HG03378 (cell line): ENCODE measurements at regions not wholly inside any gene's neighbourhood (a gene's known extent, or its start where the extent isn't known, plus 50 kb on each side); places are given as distances from the start of the nearest gene placed in this dataset.
"Not testable (repeated sequence)": the region's sequence is repeated elsewhere in the genome, so short reads cannot be mapped to it uniquely, and the experiment has no call there.

ENCODE experiments used
- ATAC-seq: cut with Tn5 transposase; IDR thresholded peaks from one replicate; pipeline ENCODE4 v1.9.1; 2021; ENCODE audit warnings: mild to moderate bottlenecking, moderate library complexity; ENCODE audit not compliant: unreplicated experiment

- ATAC-seq, result no peak
Measured at GRCh38 chr2:161480123-161480522, 64.0 kb downstream of the TBR1 start.

- no peak for ATAC-seq
Measured at GRCh38 chr2:161481619-161482018, 65.5 kb downstream of the TBR1 start.

DNA sequence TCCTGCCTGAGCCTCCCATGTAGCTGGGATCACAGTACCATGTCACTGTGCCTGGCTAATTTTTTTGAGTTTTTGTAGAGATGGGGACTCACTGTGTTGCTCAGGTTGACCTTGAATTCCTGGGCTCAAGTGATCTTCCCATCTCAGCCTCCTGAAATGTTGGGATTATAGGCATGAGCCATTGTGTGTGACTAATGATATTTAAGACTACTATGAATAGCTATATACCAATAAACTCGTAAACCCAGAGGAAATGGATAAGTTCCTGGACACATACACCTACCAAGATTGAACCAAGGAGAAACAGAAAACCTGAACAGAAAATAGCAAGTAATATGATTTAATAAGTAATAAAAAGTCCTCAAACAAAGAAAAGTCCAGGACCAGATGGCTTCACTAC is 68.0 kb downstream of the TBR1 start:
- no peak for ATAC-seq

DNA sequence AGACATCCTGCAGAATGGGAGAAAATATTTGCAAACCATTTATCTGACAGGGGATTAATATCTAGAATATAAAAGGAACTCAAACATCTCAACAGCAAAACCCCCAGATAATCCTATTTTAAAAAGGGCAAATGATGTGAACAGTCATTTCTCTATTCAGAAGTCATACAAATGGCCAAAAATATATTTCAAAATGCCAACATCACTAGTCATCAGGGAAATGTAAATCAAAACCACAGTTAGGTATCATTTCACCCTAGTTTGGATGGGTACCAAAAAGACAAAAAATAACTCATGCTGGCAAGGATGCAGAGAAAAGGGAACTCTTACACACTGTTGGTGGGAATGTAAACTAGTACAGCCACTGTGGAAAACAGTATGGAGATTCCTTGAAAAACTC is 70.0 kb downstream of the TBR1 start:
- no peak for ATAC-seq

- ATAC-seq, result no peak
Measured at GRCh38 chr2:161488131-161488699, 72.1 kb downstream of the TBR1 start.

DNA sequence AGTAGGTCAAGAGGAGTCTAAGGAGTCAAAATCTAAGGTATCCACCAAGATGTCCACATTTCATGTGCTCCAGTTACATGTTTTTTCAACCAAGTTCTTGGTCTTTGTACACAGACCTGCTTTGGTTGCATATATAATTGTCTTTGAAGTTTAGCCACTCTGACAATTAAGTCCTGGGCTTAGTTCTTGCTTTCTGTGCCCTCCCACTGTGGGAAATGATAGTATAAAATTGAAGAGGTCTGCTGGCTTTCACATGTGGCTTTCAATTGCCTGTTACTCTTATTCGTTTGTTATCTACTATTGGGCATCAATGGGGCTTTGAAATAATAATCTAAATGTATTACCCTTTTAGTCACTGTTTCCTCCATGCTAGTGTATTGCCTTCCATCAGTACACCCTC is 72.8 kb downstream of the TBR1 start:
- ATAC-seq, result no peak

DNA sequence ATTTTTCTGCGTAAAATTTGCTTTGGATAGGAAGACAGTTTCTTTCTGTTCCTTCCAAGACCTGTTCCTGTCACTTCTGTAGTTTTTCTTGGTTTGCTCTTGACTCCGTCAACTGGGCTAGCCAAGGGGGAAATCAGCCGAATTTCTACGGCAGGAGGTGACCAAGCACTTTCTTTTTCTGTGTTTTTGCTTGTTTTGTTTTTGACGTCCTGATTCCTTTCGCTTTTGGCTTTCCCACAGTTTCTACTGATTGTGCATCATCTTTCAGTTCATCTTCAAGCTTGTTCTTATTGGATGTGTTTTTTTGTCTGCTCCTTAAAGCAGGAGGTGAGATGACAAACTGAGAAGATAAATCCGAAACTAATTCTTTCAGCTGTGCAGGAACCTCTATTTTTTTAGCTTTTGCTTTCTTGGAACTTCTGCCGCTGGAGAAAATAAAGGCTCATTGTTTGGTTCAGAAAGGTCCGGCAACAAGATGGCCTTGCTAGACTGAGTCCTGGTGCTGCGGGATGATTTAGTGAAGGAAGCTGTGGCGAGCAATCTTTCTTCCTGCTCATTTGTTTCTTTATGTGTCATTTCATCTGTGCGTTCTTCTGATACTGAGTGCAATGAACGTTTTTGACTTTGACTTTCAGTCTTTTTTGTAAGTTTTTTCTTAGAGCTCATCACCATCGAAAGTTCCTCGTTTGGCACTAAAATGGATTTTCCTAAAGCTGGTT is 85.0 kb downstream of the TBR1 start:
- peak; percentile 62 for ATAC-seq

DNA sequence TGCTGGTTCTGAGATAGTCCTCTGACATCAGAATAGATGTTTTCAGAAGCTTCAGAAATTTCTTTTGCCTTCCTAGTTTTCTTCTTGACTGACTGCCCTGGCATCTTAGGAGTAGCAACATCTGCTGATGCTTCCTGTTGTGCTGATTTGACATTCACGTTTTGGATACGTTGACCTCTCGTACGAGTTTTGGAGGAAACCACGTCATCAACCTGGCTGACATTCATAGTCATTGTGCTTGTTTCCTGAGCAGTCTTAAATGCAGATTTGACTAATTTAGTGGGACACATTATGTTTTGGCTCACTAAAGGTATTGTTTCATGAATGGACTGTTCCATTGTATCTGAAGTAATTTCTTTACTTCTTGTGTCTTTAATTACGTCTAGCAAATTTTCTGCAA is 86.2 kb downstream of the TBR1 start:
- not testable (repeated sequence) for ATAC-seq

DNA sequence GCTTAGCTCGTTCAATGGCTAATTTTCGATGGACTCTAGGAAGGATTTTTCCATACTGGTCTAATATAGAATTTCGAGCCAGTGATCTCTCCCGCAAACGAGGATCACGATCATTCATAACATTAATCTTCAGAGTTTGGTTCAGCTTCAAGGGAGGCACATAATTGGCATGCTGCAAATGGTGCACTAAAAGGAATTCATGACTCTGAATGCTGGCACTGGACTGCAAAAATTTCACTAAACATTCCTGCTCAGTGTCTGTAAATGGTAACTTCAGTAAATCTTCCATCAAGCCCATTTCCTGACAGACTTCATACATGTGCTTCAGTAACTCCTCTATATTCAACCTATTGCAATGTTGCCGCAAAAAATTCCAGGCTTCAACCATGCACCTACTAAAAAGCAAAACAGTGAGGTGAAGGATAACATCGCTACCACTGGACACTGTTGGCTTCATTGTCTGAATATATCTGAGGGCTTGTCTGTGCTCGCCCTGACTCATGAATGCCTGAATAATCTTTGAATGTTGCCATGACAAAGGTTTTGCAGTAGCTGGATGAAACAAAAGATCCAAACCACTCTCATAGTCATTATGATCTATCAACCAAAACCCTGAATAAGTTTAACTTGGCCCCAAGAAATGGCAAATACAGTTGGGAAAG is 88.7 kb downstream of the TBR1 start:
- not testable (repeated sequence) for ATAC-seq

DNA sequence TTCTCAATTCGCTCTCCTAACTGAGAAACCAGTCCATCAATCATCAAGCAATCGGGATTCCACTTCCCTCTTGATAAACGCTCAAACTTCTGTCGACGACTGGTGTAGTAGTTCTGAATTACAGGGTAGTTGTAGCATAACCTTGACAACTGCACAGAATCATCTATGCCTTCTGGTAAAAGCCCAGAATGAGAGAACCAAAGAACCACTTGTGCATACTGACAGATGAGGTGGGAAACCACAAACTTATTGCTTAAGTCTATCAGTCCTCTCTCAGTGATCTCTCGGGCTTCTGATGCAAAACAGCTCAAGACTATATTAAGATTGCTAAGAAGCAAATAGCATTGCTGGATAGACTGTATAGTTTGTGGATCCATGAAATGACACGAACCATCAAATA is 89.4 kb downstream of the TBR1 start:
- not testable (repeated sequence) for ATAC-seq

DNA sequence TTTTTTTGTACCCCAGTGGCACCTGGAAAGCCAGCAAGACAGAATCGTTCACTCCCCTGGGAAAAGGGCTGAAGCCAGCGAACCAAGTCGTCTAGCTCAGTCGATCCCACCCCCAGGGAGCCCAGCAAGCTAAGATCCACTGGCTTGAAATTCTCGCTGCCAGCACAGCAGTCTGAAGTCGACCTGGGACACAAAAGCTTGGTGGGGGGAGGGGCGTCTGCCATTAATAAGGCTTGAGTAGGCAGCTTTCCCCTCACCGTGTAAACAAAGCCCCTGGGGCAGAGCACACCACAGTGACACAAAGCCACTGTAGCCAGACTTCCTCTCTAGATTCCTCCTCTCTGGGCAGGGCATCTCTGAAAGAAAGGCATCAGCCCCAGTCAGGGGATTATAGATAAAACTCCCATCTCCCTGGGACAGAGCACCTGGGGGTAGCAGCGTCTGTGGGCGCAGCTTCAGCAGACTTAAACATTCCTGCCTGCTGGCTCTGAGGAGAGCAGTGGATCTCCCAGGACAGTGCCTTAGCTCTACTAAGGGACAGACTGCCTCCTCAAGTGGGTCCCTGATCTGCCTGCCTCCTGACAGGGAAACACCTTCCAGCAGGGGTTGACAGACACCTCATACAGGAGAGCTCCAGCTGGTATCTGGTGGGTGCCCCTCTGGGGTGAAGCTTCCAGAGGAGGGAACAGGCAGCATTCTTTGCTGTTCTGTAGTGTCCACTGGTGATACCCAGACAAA is 97.4 kb downstream of the TBR1 start:
- ATAC-seq, result not testable (repeated sequence)

DNA sequence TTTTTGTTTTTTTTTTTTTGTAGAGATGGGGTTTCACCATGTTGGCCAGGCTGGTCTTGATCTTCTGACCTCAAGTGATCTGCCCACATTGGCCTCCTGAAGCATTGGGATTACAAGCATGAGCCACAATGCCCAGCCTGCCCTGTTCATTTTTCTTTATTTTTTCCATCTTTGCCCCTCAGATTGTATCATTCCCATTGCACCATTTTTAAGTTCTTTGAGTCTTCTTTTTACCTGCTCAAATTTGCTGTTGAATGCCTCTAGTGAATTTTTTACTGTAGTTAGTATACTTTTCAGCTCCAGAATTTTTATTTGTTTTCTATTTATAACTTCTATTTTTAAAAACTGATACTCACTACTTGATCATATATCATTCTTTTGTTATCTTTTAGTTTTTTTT is 101.4 kb upstream of the SLC4A10 start:
- ATAC-seq, result no peak

DNA sequence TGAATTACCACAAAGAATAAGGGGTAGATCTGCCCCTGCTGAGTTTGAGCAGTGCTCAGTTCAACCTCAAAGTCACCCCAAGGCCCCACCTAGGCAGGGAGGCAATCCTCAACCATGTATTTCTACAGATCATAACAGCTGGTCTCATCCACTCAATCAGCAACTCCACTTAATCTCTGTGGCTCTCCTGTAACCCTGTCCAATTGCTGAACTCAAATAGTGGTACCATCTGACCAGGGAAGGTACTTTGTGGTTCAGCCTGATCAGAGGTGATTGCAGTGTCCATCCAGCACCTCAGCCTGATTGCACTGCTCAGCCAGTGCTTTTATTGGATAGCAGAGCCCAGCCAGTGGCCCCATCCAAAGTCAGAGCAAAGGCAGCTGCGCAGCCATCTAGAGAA is 91.0 kb upstream of the SLC4A10 start:
- ATAC-seq, result no peak

GRCh38 chr2:161546635-161547034 is 77.6 kb upstream of the SLC4A10 start:
- ATAC-seq, result no peak

GRCh38 chr2:161547130-161547529 is 77.1 kb upstream of the SLC4A10 start:
- ATAC-seq, result no peak

- no peak for ATAC-seq
Measured at GRCh38 chr2:161552015-161552414, 72.2 kb upstream of the SLC4A10 start.

GRCh38 chr2:161555826-161556225 is 68.4 kb upstream of the SLC4A10 start:
- no peak for ATAC-seq

- ATAC-seq, result no peak
Measured at GRCh38 chr2:161556440-161556839, 67.8 kb upstream of the SLC4A10 start.

DNA sequence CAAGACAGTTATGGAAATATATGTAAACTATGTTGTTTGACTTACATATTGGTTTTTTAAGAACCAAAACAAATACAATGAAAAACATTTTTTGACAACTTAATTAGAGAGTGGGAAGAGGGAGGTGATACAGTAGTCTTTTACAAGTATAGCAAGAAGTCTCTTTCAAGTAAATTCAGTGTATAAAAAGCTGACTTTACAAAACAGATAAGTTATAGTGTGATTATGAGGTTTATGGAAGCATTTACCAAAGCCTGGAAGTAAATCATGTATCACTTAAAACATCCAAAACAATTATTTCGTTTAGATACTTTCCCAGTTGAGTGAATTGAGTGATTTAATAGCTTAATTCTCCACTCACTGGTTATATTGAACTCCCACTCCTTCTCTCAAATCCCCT is 66.7 kb upstream of the SLC4A10 start:
- ATAC-seq, result no peak

DNA sequence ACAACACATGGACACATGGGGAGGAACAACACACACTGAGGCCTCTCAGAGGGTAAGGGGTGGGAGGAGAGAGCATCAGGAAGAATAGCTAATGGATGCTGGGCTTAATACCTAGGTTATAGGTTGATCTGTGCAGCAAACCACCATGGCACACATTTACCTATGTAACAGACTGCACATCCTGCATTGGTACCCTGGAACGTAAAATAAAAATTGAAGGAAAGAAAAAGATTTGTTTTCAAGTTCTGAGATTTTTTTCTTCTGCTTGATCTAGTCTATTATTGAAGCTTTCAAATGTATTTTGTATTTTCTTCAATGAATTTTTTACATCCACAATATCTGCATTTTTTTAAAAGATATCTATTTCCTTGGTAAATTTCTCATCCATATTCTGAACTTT is 59.3 kb upstream of the SLC4A10 start:
- ATAC-seq, result no peak

- no peak for ATAC-seq
Measured at GRCh38 chr2:161569401-161569800, 54.8 kb upstream of the SLC4A10 start.
